Endothelial cell of hepatic sinusoid (primary cell): ENCODE measurements at regions not wholly inside any gene's neighbourhood (a gene's known extent, or its start where the extent isn't known, plus 50 kb on each side); places are given as distances from the start of the nearest gene placed in this dataset.

Experiments used
- in situ Hi-C: cut with HindIII; loops from 2 replicates; pipeline ENCODE4 v1.10.0; 2017; ENCODE audit warnings: low sequenced_read_pairs

DNA sequence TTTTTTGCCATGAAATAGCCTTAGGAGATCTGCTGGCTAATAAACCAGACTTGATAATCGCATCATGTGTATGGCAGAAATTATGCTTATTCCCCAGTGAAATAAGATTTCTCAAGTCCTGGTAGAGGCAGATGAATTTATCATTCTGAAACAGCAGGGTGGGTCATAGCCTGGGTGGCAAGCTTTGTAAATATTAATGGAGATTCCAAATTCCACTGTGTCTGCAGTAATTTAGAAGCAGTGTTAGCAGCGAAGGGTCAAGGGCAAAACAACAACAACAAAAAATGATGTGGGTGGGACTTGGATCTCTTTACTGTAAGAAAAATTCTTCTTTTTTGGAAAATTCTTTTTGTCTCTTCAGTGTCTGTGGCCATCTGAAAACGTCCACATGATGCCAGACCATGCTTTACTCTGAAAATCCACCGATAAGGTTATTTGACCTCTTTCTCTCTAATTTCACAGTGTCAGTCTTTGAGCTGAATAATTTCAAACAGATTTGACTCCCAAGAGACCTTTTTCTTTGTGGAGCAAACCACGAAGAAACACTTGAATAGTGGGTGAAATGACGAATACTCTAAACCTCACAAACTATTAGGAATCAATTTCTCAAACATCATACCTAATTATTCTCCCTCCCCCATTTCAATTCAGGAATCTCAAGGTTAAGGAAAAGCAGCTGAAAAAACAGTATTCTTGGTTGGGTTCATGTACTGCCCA is 106.0 kb upstream of the RPS23 start:
- in situ Hi-C loops: no loop called here

DNA sequence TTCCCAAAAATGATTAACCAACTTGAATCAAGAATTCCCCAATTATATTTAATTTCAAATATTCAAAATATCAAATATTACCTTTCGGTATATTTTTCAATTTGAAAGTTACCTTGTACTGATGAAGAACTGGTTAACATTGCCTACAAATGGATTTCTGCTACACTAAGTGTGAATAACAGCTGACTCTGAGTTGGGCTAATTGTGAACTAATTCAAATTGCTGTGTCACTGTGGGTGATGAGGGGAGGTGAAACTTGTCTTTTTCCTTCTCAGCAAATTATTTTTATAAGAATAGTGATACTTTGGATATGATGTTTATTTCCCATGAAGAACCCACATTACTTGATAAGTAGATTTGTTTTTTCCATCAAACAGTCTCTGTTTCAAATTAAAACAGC is 103.4 kb upstream of the RPS23 start:
- in situ Hi-C loops: no loop called here

DNA sequence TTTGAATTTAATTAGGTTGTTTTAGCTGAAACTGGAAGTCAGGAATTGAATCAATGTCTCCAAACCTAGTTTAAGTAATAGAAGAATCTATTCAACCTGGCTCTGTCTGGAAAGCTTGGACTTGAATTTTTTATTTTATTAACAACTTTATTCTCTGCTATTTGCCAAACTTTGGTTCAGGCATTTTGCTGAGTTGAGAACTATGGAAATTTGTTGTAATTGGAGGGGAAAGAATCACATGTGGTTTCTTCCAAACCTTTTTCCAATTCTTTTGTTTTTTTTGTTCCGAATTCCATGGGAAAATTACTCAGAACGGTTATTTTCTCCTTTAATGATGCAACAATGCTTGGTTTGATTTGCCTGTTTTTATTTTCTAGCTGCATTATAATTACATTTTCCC is 98.2 kb upstream of the RPS23 start:
- in situ Hi-C loops: no loop called here

DNA sequence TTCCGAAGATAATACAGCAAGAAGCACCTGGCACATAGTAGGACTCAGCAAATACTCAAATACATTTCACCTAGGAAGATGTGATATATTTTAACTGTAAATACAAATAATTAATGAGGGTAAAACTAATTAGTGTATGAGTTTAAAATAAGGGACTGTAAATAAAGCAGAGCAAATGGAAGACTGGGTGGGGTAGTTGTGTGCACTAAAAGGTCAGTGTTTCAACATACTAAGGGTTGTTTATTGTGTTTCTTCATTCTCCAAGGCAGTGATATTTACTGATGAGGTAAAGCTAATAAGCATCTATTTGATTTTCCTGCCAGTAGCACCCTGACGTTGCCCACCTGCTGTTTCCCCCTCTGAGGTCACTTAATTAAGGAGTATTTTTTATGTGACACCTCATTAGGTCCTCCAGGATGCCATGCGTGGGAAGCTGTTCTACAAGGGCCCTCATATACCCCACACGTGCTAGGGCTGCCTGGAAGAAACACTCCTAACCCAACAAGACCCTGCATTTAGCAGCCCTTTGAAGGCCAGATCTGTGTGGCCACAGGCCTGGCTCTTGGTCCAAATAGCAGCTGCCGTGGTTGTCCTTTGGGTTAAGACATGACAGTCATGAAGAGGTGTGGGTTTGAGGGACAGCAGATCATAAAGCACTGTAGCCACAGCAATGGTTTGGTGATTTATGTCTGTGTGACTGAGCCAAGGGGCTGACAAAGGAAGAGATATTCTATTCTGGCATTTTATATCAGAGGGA is 97.5 kb upstream of the RPS23 start:
- in situ Hi-C loops: no loop called here

DNA sequence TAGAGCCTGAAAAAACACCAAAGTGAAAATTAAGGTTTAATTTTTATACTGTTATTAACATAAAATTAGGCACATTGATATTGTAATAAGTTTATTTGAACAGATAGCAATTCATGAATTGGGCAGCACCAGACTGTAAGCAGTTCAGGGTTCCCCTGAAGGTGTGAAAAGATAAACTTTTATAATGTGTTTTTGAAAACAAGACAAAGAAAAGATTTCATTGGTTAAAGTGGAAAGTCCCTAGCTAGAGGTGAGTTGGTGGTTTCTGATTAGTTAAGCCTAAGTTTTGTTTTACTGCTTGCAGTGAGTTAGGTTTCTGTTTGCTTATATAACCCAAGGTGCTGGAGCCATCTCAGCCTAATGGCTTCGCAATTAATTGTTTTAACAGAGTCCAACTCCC is 96.5 kb upstream of the RPS23 start:
- in situ Hi-C loops: no loop called here

DNA sequence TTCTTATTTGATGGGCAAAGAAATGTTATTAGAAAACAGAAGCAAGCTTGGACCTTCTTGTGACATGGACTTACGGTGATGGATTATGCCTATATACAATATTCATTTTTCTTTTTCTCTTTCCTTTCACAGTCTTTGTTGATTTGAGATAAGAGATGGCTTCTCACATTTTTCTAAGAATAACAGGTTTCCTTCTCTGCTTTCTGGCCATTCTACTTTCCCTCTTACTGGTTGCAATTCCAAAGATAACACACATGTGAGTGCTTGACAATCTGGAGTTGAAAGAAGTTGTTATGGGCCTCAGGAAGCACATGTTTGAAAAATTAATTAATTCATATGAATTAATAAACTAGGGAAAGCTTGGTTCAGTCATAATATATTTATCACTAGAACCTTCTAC is 89.8 kb upstream of the RPS23 start:
- in situ Hi-C loops: no loop called here

DNA sequence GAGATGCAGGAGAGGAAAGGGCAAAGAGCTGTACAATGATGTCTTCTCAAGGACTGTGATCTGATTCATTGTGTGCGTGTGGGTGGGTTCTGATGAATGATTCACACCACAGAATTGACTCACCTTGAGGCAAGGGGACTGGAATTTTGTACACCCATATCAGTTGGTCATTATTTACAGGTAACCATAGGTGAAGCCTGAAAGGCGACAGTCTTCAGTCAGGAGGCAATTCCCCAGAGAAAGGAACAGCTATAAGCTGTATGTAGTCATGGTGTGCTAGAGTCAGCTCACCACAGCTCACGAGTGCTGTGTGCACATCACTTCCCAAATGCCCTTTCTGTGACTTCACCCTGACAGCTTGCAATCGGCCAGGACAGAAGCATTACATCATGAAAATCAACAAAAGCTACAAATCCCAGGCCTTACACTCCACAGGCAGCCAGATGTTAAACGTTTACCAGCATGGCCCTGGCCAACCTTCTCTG is 87.6 kb upstream of the RPS23 start:
- in situ Hi-C loops: no loop called here

DNA sequence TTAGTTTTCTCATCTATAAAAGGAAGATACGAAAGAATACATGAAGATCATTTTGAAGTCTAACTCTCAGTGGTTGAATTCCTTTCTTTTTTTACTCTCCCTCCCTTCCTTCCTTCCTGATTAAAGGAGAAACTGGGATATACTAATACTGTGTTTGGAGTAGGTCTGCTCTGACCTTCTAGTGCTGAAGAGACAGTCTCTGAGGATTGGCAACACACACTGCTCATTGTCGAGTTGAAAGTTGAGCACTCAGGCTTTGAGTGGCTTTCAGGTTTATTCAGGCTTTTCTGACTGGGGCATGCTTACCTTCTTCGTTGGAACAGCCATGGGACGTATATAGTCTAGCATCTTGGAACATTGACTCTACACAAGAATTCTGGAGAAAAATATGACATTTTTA is 86.9 kb upstream of the RPS23 start:
- in situ Hi-C loops: no loop called here

DNA sequence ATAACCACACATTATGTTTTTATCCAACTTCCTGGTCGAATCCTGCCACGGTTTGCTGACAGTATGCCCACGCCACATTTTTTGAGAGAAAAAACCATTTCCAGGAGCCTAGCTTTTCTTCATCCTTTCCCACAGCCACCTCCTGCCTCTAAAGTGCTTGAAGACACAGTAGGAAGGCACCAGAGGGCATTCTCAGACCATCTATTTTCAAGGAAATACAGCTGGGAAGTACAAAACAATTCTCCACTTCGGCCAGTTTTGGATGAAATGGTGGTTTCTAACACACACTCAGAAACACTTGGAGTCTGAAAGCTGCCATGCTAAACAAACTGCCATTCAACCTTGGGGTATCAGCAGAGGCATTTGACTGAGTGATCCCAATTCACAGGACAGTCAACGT is 86.3 kb upstream of the RPS23 start:
- in situ Hi-C loops: no loop called here

DNA sequence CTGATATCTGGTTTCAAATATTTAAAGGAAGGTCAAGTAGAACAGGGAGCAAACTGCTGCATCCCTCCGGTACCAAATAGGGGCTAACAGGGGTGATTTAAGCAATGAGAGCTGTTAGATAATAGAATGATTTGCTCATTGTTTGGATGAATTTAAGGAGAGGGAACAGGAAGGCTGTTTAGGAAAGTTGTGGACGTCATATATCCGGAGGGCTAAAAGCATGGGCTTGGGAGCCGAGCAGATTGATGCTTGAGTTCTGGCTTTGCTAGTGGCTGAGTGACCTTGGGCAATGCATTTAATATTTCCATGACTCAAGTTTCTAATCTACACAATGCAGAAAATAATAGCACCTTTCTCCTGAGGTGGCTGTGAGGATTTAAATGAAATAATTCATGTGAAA is 85.4 kb upstream of the RPS23 start:
- in situ Hi-C loops: no loop called here

DNA sequence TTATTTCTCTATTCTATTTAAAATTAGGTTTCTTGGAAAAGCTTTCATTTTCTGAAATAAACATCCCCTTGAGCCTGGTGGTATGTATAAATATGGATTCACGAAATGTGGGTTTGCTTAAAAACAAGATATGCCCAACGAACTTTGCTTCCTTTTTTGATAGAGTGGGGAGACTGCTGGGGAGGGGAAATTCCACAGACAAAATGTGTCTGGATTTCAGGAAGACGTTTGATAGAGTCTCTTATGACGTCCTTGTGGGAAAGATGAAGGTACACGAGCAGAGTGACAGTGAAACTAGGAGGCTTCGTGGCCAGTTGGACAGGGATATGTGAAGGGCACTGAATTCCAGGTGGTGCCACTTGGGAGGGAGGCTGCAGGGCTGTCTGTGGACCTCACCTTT is 84.5 kb upstream of the RPS23 start:
- in situ Hi-C loops: no loop called here

DNA sequence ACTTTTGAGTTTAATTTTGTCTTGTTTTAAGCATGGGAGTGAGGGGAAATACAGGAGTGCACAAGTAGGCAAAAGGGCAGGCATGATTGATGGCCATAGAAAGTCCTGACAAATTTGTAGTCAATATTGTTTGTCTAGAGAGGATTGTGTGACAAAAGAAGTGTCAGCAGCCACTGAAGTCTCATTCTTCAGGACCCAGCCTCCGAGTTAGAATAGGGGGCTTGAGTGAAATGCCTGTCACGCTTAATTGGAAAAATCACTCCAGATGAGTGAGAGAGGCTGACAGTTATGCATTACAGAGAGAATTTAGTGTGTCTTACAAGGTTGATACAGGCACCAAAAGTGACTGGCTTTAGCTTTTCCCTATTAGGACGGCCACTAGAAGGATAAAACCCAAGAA is 81.9 kb upstream of the RPS23 start:
- in situ Hi-C loops: no loop called here

DNA sequence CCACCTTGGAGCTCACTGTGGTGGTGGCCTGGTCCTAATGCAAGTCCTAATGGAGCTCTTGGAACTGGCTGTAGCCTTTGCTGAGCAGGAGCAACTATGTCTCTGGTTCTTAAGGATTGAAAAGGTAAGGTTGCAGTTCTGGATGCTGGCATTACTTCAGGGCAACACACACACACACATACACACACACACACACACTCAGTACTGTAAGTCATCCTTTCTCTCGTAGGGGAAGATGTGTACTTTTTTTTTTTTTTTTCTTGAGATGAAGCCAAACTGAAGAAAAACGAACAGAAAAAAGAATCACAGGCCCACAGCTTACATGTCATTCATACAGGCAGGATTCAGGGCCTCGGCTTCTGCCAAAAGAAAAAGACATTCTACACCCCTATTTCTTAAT is 81.1 kb upstream of the RPS23 start:
- in situ Hi-C loops: loop anchor here (10.0 kb wide), 1 partner anchor 46 kb away; no protein-coding TSS in a partner anchor

DNA sequence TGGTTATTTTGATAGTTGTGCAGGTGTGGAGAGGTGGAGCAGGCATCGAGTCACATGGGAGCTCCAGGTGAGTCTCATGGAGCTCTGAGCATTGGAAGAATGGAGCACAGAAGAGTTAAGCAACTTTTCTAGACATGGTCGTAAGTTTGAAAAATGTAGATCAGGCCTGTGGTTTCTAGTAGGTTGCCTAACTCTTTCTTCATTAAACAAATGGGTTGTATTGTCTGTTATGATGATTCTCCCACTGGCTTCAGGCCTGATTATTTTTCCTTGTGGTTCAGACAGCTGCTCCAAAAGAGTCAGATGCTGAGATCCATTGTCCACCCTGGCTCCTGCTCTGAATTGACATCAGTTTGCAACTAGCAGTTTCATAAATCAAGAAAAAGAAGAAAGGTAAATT is 80.3 kb upstream of the RPS23 start:
- in situ Hi-C loops: loop anchor here (10.0 kb wide), 1 partner anchor 46 kb away; no protein-coding TSS in a partner anchor

DNA sequence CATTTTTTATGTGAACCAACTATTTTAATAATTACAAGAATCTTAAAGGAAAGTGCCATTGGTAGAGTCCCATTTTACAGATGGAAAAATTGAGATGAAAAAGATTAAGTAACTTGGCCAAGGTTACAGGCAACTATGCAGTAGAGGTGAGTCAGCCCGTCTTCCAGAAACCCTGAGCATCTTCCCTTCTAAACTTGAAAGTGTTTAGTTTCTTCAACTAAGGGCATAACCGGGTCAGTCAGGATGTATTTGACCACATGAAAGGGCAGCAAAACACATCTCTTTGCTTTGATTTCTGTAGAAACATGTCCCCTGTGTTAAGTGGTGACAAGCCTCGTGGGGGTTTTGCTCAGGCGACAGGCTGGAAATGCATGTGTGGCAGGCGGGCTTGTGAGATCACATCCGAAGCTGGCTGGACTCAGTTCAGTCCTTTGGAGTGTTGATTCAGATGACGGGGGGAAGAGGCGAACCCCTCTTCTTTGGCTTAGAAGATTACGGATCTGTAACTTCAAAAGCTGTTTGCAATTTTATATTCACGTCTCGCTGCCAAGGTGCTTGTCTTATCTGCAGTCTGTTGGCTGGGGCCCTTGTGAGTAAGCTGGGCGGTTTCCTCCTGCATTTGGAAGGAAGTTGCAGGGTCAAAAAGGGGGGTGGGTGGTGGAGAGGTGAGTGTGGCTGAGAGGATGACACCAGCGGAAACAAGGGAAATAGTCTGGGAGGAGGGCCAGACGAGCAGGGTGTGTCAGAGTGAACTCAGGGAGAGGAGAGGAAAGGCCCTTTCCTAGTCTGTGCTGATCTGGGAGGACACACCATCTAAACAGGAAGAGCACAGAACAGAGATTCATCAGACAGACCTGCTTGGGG is 78.9 kb upstream of the RPS23 start:
- in situ Hi-C loops: loop anchor here (10.0 kb wide), 1 partner anchor 48 kb away; no protein-coding TSS in a partner anchor

DNA sequence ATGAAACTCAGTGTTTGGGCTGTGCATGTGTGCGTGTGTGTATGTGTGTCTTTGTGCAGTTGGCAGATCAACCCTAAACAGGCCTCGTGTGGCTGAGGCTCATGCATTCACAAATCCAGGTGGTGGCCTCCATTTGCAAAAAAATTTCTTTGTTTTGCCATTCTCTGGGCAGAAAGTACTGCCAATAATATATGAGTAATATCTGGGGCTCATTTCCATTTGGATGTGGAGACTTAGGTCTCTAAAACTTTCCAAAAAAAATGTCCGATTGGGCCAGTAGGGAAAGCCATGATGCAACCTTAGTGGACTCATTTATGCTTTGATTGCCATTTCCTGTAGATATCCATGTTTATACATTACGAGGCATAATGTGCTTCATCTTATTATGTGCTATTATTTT is 77.9 kb upstream of the RPS23 start:
- in situ Hi-C loops: loop anchor here (10.0 kb wide), 1 partner anchor 49 kb away; no protein-coding TSS in a partner anchor

DNA sequence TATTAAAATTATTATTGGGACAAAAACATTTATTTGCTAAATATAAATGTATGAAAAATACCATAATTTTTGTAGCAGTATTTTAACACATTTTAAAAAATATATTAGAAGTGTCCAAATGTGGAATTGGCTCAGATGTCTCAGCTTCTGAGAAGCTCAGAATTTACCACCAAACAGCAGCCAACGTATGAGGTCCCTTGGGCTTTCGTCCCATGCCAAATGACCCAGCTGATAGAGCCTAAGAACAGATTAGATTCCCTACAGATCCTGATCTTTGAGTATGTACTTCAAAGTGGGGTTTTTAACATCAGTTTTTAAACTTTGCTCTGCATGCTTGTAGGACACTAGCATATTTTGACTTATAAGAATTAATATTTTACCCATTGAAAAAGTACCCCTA is 77.3 kb upstream of the RPS23 start:
- in situ Hi-C loops: loop anchor here (10.0 kb wide), 1 partner anchor 49 kb away; no protein-coding TSS in a partner anchor

DNA sequence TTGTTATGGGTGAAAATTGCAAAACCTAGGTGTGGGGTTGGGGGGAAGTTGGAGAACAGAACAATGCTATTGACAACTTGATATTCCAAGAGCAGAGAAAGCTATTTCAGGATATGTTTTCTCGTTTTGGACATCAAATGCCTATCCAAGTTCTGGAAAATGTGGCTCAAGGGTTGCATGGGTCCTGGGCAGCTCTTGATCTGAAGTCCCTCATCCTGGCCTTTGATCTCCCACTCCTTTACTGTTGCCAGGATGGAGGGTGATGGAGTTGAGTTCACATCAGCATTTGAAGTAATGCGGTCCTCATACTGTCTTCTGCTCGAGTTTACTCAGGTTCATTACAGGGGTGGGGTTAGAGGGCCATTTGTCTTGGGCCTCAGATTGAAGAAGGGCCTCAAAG is 76.9 kb upstream of the RPS23 start:
- in situ Hi-C loops: loop anchor here (10.0 kb wide), 1 partner anchor 50 kb away; no protein-coding TSS in a partner anchor

DNA sequence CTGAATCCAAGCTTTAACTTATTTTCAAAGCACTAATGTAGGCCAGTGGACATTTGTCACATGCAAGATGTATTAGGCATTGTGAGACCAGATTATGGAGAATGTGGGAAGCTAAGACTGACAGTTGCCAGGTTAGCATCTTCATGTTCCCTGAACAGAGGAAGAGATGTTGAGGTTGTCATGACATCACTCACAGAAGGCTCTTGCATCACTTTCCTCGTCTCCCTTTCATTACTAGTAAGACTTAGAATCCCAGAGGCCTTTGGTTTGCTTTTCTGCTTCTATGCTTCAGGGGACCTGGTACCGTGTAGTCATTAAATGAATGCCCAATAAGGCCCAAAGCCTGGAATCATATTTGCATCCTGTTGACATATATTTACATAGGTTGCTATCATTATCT is 76.4 kb upstream of the RPS23 start:
- in situ Hi-C loops: loop anchor here (10.0 kb wide), 1 partner anchor 50 kb away; no protein-coding TSS in a partner anchor

DNA sequence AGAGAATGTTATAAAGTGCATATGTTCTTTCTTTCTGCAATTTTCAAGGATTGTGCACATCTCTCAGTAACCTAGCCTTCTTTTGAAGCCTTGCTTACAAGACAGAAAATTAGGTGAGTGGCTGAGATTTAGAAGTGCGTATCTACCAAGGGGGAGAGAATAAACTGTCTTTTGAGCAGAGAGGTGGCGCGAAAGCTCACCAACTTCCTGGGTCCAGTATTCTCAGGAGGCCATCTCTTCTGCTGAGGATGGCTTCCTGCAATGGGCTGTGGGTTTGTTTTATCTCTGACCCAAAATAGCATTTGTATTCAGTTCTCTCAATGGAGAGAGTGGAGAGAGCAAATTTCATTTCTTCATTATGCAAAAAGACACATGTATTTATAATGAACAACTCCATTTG is 75.4 kb upstream of the RPS23 start:
- in situ Hi-C loops: loop anchor here (10.0 kb wide), 1 partner anchor 51 kb away; no protein-coding TSS in a partner anchor
